ENCODE measurements at regions not wholly inside any gene's neighbourhood (a gene's known extent, or its start where the extent isn't known, plus 50 kb on each side); places are given as distances from the start of the nearest gene placed in this dataset.
"Not testable (repeated sequence)": the region's sequence is repeated elsewhere in the genome, so short reads cannot be mapped to it uniquely, and the experiment has no call there.

DNA sequence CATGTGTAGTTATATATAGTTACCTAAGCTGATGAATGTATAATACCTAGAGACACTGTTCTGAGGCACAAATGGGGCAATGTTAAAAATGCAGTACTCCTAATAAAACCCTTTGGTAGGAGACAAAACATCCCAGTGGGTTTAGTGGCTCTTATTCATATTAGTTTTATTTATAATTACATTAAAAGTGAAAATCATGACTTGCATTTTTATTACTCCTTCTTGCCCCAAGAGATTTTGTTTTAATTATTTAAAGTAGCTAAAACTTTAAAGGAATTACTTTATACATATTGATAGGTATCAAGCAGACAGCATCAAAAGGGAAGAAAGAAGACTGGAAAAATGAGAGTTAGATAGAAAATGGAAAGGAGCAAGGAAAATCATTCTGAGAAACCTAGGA is 688.6 kb downstream of the GALC start:
- DNase-seq = no peak

- no peak for DNase-seq
Measured at GRCh38 chr14:87286826-87287225, 706.2 kb downstream of the GALC start.

- DNase-seq = no peak
Measured at GRCh38 chr14:87286191-87286590, 706.8 kb downstream of the GALC start.

DNA sequence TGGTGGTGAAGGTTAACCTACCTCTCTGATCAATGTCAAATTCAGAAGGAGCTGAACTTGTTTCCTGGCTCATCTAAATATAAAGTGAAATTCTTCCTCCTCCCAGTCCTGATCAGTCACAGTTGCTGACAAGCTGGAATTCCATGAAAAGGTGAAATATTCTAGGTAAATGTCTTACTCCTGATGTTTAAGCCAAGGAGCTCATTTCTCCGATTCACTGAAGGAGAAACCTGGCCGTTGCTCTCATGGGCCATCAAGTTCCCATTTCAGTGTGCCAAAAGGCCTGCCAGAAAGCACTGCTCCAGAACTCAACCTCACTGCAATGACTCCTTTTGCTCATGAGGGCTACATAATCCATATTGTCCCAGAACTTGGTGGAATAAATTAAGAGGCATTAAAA is 707.5 kb downstream of the GALC start:
- no peak for DNase-seq

GRCh38 chr14:87283547-87283946 is 709.4 kb downstream of the GALC start:
- no peak for DNase-seq

GRCh38 chr14:87282266-87282665 is 710.7 kb downstream of the GALC start:
- no peak for DNase-seq

DNA sequence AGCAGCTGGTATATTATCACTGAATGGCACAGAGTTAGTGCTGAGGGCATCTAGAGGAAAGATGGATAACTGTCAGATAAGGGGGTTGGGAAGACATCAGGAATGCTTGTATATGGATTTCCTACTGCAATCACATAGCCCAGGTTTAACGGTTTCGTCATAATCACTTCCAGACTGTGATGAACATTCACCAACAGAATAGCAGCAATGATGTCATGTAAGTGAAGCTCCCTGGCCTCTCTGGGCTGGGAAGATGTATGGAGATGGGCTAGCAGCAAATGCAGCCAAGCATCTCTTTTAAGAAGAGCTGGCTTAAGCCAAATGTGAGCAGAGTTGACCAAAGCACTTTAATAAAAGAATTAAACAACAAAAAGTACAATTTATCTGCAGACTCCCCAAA is 714.6 kb downstream of the GALC start:
- DNase-seq = no peak

- DNase-seq = no peak
Measured at GRCh38 chr14:87271331-87271730, 721.7 kb downstream of the GALC start.

GRCh38 chr14:87268997-87269396 is 724.0 kb downstream of the GALC start:
- no peak for DNase-seq

GRCh38 chr14:87264796-87265195 is 728.2 kb downstream of the GALC start:
- DNase-seq = no peak

DNA sequence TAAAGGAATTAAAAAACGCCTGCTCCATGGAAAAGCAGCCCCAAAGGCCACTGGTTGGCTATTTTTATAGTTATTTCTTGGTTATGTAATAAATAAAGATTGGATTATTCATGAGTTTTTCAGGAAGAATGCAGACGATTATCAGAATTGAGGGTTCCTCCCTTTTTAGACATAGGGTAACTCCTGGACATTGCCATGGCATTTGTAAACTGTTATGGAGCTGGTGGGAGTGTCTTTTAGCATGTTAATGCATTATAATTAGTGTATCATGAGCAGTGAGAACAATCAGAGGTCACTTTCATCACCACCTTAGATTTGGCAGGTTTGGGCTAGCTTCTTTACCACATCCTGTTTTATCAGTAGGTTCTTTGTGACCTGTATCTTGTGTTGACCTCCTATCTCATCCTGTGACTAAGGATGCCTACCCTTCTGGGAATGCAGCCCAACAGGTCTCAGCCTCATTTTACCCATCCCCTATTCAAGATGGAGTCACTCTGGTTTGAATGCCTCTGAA is 728.7 kb downstream of the GALC start:
- no peak for DNase-seq

- no peak for DNase-seq
Measured at GRCh38 chr14:87261621-87262020, 731.4 kb downstream of the GALC start.

DNA sequence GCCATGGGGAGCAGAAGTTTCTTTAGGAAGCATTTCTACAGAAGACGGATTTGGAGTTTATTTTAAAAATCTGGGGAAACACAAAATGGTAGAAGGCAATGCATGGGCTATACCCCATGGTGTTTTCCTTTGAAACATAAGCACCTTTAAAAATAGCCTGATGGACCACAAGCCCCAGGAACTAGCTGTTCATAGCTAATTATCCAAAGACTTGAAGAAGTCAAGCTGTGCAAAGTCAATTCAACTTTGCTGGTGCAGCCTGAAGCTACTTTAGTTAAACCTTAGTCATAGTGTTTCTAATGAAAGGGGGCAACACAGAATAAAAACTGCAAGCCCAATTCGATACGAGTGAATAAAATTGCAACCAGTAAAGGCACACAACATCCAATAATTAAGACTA is 732.5 kb downstream of the GALC start:
- DNase-seq = no peak

- no peak for DNase-seq
Measured at GRCh38 chr14:87257421-87257820, 735.6 kb downstream of the GALC start.

GRCh38 chr14:87255058-87255457 is 737.9 kb downstream of the GALC start:
- no peak for DNase-seq

DNA sequence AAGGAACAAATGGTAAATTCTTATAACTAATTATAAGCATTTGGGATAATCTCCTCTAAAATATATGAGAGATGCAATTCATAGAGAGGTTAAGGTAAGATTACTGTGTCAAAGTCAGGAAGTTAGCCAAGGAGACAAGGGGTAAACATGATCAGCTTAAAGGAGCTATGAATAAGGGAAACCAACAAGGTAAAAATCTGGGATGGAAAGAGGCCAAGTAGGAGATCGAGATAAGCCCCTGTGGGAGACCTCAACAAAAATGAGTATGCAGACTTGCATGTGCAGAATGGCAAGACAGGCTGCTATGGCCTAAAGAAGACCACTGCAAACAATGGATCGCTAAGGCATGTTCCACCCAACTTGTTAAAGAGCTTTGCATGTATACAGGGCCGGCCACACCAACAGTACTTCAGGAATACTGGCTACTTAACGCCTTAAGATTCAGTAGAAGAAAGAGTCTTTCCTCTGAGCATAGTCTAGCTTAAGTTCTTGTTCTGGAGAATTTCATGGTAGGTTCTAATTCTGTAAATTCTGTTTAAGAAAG is 738.6 kb downstream of the GALC start:
- DNase-seq = no peak

DNA sequence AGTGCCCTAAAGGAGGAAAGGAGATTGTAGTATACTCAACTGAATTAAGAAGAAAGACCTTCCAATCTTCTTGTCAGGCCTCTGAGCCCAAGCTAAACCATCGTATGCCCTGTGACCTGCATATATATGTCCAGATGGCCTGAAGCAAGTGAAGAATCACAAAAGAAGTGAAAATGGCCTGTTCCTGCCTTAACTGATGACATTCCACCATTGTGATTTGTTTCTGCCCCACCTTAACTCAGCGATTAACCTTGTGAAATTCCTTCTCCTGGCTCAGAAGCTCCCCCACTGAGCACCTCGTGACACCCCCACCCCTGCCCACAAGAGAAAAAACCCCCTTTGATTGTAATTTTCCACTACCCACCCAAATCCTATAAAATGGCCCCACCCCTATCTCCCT is 739.2 kb downstream of the GALC start:
- DNase-seq = not testable (repeated sequence)

DNA sequence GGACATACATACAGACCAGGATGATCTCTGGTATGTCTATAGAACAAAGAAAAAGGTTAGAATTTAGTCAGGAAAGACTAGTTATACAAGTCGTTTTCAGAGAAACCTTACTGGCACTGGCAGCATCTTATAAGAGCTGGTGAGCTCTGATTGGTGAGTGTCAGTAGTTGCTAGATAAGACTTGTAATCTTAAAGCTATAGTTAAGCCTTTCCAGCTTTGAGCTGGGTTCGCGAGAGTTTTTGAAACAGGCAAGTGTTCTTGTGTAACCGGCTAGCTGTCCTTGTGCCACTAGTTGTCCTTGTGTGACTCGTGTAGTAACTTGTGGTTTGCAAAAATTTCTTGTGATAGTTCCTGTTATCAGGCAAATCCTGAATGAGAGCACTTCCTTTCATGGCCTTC is 740.9 kb downstream of the GALC start:
- DNase-seq = no peak

DNA sequence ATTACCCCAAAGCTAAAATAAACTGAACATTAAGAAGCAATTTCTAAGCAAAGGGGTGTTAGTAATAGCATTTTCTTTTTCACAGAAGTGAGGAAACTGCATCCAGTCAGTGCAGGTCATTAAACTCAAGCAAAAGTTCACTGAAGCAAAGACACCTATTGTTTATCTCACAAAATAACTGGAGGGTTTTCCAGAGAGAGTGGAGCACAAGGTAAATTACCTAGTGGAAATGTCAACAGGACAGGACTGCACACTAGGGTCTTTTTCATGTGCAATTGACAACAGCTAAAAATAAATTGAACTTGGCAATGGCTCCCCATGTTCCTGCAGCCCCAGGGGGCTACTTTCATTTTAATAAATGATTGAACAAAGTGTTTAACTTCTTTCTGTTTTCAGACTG is 742.0 kb downstream of the GALC start:
- DNase-seq = no peak

GRCh38 chr14:87241018-87241768 is 751.8 kb downstream of the GALC start:
- no peak for DNase-seq

DNA sequence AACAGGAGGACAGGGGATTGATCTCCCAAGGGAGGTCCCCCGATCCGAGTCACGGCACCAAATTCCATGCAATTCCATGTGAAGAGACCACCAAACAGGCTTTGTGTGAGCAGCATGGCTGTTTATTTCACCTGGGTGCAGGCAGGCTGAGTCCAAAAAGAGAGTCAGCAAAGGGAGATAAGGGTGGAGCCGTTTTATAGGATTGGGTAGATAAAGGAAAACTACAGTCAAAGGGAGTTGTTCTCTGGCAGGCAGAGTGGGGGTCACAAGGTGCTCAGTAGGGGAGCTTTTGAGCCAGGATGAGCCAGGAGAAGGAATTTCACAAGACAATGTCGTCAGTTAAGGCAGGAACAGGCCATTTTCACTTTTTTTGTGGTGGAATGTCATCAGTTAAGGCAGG is 752.7 kb downstream of the GALC start:
- DNase-seq = not testable (repeated sequence)

GRCh38 chr14:87233806-87234384 is 759.1 kb downstream of the GALC start:
- DNase-seq = no peak

DNA sequence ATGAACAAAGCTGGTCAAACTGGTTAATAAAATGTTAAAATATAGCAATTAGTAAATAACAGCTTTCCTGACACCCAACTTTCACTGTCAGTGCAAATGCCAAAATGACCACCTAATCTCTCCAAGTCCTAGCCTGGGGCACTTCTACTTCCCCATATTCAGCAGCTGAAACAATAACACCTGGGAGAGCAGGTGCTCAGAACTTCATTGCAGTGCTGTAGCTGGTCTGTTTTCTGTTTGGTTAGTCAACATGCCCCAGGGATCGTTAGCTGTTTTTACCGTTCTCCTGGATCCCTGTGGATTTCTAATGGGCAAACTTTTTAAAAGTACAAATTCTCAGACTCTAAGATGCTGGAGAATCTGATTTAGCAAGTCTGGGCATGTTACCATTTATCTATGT is 759.7 kb downstream of the GALC start:
- no peak for DNase-seq

- no peak for DNase-seq
Measured at GRCh38 chr14:87231336-87232026, 761.5 kb downstream of the GALC start.
